ENCODE measurements at regions not wholly inside any gene's neighbourhood (a gene's known extent, or its start where the extent isn't known, plus 50 kb on each side); places are given as distances from the start of the nearest gene placed in this dataset.

- TF ChIP-seq CTCF (IDR thresholded peaks at IDR 0.05) (no peak), POLR2A (IDR thresholded peaks at IDR 0.05) (no peak)
These were observed 318.6 kb upstream of the CASK start for GRCh38 chrX:42242004-42242403.

Measured in tibial nerve (tissue), 3 donors.